ENCODE measurements at regions not wholly inside any gene's neighbourhood (a gene's known extent, or its start where the extent isn't known, plus 50 kb on each side); places are given as distances from the start of the nearest gene placed in this dataset.

GRCh38 chr2:196316050-196316430, 144.7 kb upstream of the STK17B start:
- no TSS peak for BruUV-seq (replicated peaks)
- intact Hi-C loops (cut with micrococcal nuclease): no loop called here
- peaks cover 6% of the 10 kb centered on the region for H3K36me3 Mint-ChIP-seq (ENCODE audit: insufficient read depth, unreplicated experiment)
- H3K4me3 Mint-ChIP-seq (ENCODE audit: unreplicated experiment): no peak overlapping the region
- no peak for DNase-seq (ENCODE audit: unreplicated experiment)
- POLR2A ChIA-PET: no interaction called here
- TF ChIP-seq CTCF (IDR thresholded peaks at IDR 0.05; ENCODE audit: unreplicated experiment): no peak
- no peaks in the 10 kb centered on the region for H3K27me3 Mint-ChIP-seq (ENCODE audit: insufficient read depth, unreplicated experiment)
- CTCF ChIA-PET: interaction anchor here (0.5 to 1.3 kb wide), 2 partner anchors 183 to 238 kb away, joined by 4 read pairs; no protein-coding TSS in a partner anchor
- H3K9me3 Mint-ChIP-seq (ENCODE audit: unreplicated experiment): no peaks in the 10 kb centered on the region
- H3K4me1 Mint-ChIP-seq (ENCODE audit: insufficient read depth, unreplicated experiment): peaks cover 15% of the 10 kb centered on the region
- peak overlapping the region; percentile 52 for H3K27ac Mint-ChIP-seq (ENCODE audit: low read depth, unreplicated experiment)

DNA sequence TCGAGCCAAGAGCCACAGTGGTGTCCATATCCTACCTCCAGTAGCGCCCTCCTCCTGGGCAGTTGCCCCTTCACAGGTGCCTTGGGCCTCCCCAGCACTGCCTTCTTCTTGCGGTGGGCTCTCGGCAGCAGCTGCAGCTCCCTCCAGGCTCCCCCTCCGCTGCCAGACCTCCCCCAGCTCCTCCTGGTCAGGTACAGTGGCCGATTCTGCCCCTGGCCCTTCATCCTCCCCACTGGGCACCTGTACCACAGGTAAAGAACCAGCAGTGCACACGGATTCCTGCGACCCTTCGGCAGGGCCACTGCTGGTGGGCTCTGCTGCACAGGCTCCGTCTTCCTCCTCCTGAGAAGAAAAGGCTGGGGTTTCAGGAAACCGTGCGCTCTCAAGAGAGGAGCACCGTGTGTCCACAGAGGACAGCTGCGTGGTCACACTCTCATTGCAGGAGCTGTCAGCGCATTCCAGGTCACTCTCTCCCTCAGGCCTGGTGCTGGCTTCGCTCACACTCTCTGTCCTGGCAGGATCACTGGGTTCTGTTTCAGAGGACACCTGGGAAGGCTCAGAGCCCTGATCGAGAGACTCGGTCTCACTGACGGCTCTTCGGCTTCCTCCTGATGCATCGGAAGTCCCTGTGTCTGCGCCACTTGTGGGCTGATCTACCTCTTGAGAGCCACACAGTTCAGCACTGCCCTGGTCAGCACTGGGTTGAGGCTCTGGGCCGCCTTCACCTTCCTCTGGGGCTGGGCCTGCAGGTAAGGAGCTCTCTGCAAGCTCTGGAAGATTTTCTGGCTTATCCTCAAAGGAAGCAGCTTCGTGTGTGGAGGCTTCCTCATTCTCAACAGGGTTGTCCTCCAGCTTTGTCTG, 147.4 kb upstream of the STK17B start:
- POLR2A ChIA-PET: no interaction called here
- H3K36me3 Mint-ChIP-seq (ENCODE audit: insufficient read depth, unreplicated experiment): peaks cover 6% of the 10 kb centered on the region
- H3K4me3 Mint-ChIP-seq (ENCODE audit: unreplicated experiment): no peak overlapping the region
- BruUV-seq (replicated peaks): no TSS peak
- DNase-seq (ENCODE audit: unreplicated experiment): no peak
- CTCF ChIA-PET: interaction anchor here (0.5 to 1.2 kb wide), 4 partner anchors 18 to 741 kb away, joined by 3 to 4 read pairs (median 4); no protein-coding TSS in a partner anchor
- intact Hi-C loops (cut with micrococcal nuclease): no loop called here
- no peaks in the 10 kb centered on the region for H3K9me3 Mint-ChIP-seq (ENCODE audit: unreplicated experiment)
- TF ChIP-seq CTCF (IDR thresholded peaks at IDR 0.05; ENCODE audit: unreplicated experiment): no peak
- peaks cover 15% of the 10 kb centered on the region for H3K4me1 Mint-ChIP-seq (ENCODE audit: insufficient read depth, unreplicated experiment)
- H3K27me3 Mint-ChIP-seq (ENCODE audit: insufficient read depth, unreplicated experiment): no peaks in the 10 kb centered on the region
- no peak overlapping the region for H3K27ac Mint-ChIP-seq (ENCODE audit: low read depth, unreplicated experiment)

DNA sequence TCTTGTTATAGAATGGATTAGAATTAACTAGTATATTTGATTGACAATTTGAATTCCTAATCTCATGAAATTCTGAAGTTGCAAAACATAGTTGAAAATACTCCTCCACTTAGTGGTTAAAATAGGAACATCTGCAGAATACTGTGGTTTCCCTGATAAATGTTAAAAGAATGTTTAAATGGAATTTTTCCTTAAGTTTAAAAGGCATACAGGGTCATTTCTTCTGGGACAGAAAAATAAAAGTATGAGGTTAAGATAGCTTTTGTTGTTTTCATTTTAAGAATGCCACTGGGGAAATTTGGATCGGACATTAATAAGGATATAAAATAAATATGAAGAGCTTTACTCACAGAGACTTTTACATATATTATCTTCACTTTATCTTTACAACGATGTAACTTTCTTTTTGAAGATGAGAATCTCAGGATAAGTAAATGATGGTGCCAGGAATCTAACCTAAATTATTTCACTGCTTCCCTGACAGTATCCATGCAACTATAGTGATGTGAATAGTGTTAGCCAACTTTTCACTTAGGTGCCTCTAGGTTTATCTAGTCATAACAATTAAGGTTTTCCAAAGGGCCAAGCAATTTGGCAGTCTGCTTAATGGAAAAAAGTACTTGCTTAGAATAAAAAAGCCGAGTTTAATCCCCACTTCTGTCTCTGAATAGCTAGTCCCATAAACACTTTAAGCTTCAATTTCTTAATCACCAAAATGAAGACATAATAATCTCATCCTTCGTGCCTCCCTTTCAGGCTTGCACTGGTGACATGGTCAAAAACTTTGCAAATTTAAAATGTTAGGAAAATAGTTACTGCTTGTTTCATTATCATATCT, 151.8 kb upstream of the STK17B start:
- ChIA-PET CTCF (interaction anchor here (0.6 to 0.9 kb wide), 3 partner anchors 14 to 22 kb away, joined by 3 read pairs; no protein-coding TSS in a partner anchor), POLR2A (interaction anchor here (0.7 kb wide), 1 partner anchor 245 kb away, joined by 4 read pairs; no protein-coding TSS in a partner anchor)
- Mint-ChIP-seq H3K27ac (ENCODE audit: low read depth, unreplicated experiment) (no peak overlapping the region), H3K4me3 (ENCODE audit: unreplicated experiment) (no peak overlapping the region), H3K9me3 (ENCODE audit: unreplicated experiment) (no peaks in the 10 kb centered on the region), H3K36me3 (ENCODE audit: insufficient read depth, unreplicated experiment) (peaks cover 4% of the 10 kb centered on the region), H3K4me1 (ENCODE audit: insufficient read depth, unreplicated experiment) (no peaks in the 10 kb centered on the region), H3K27me3 (ENCODE audit: insufficient read depth, unreplicated experiment) (no peaks in the 10 kb centered on the region)
- DNase-seq (ENCODE audit: unreplicated experiment): no peak
- TF ChIP-seq CTCF (IDR thresholded peaks at IDR 0.05; ENCODE audit: unreplicated experiment): no peak
- no TSS peak for BruUV-seq (replicated peaks)
- intact Hi-C loops (cut with micrococcal nuclease): no loop called here

GRCh38 chr2:196324211-196324610, 152.8 kb upstream of the STK17B start:
- no peak overlapping the region for H3K4me3 Mint-ChIP-seq (ENCODE audit: unreplicated experiment)
- ChIA-PET CTCF (interaction anchor here (0.6 kb wide), 1 partner anchor 13 kb away, joined by 4 read pairs; no protein-coding TSS in a partner anchor), POLR2A (interaction anchor here (1.0 kb wide), 1 partner anchor 19 kb away, joined by 3 read pairs; no protein-coding TSS in a partner anchor)
- H3K27me3 Mint-ChIP-seq (ENCODE audit: insufficient read depth, unreplicated experiment): no peaks in the 10 kb centered on the region
- no peak overlapping the region for H3K27ac Mint-ChIP-seq (ENCODE audit: low read depth, unreplicated experiment)
- H3K4me1 Mint-ChIP-seq (ENCODE audit: insufficient read depth, unreplicated experiment): no peaks in the 10 kb centered on the region
- intact Hi-C loops (cut with micrococcal nuclease): no loop called here
- no peaks in the 10 kb centered on the region for H3K9me3 Mint-ChIP-seq (ENCODE audit: unreplicated experiment)
- BruUV-seq (replicated peaks): no TSS peak
- H3K36me3 Mint-ChIP-seq (ENCODE audit: insufficient read depth, unreplicated experiment): no peaks in the 10 kb centered on the region
- TF ChIP-seq CTCF (IDR thresholded peaks at IDR 0.05; ENCODE audit: unreplicated experiment): no peak
- no peak for DNase-seq (ENCODE audit: unreplicated experiment)
